GM19328 (cell line): ENCODE measurements at regions not wholly inside any gene's neighbourhood (a gene's known extent, or its start where the extent isn't known, plus 50 kb on each side); places are given as distances from the start of the nearest gene placed in this dataset.
A peak's percentile ranks its signal among the peaks of the same experiment; 100 is the strongest.

Source experiments
- ATAC-seq: cut with Tn5 transposase; IDR thresholded peaks from one replicate; pipeline ENCODE4 v1.9.1; 2021; ENCODE audit warnings: mild to moderate bottlenecking, moderate library complexity; ENCODE audit not compliant: unreplicated experiment

GRCh38 chr4:33171873-33172525, 2451.8 kb downstream of the PCDH7 start:
- ATAC-seq: no peak

GRCh38 chr4:33176566-33176965, 2456.4 kb downstream of the PCDH7 start:
- ATAC-seq: no peak

- peak; percentile 78 for ATAC-seq
These were observed 2464.6 kb downstream of the PCDH7 start for GRCh38 chr4:33184657-33185290.

DNA sequence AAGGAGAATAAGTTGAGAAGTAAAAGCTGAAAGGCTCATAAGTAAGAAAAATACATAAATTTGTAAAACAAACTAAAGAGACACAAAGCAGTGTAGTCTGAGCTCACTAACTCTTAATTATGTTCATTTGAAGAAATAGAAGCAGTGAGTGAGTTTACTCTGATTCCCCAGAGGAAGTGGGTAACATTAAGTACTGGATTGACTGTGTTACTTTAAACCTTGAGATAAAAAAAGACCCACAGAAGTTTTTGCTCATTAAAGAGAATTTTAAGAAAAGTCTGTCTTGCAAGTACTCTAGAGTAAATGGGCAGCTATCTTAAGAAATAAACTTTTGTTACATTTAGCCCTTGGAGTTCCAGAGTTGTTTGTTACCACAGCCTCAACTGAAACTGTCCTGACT, 2466.9 kb downstream of the PCDH7 start:
- peak; percentile 41 for ATAC-seq

GRCh38 chr4:33188733-33189132, 2468.6 kb downstream of the PCDH7 start:
- ATAC-seq: no peak

DNA sequence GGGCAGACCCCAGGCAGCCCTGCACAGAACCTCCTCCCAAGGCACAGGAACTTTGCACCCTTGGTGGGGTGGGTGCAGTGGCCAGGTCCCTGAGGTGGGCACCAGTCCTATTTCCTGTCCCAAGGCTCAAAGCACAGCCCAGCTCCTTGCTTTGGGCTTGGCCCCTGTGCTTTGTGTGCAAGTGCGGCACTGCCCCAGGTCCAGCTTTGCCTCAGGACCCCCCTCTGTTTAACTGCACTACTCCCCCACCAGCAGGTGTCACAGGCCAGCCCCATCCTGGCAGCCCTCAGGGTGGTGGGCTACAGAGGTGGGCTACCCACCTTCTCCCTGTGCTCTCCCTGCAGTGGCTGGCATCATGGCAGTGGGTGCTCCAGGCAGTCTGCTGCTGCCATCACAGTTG, 2469.0 kb downstream of the PCDH7 start:
- ATAC-seq: no peak

DNA sequence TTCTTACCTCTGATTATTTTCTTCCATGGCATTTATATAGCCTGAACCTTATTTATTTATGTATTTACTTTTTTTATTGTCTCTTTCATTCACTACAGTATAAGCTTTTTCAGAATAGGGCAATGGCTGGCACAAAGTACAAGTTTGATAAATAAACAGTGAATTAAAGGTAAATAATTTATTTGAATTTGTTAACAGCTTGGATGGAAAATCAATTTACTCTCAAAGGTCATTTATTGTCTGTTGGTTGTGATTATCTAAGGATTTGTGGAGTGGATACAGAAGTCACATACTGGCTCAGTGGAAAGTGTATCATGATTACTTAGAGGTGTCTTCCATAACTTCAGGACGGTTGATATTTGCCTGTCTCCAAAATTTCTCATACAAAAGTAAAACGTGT, 2472.9 kb downstream of the PCDH7 start:
- no peak for ATAC-seq

DNA sequence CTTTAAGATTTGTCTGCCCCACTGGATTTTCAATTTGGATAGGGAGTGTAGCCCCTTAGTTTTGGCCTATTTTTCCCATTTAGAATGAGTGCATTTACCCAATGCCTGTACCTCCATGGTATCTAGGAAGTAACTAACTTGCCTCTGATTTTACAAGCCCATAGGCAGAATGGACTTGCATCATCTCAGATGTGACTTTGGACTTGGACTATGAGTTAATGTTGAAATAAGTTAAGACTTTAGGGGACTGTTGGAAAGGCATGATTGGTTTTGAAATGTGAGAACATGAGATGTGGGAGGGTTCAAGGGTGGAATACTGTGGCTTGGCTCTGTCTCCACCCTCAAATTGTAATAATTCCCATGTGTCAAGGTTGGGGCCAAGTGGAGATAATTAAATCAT, 2480.2 kb downstream of the PCDH7 start:
- ATAC-seq: no peak

GRCh38 chr4:33218238-33218637, 2498.1 kb downstream of the PCDH7 start:
- ATAC-seq: no peak

GRCh38 chr4:33226133-33226532, 2506.0 kb downstream of the PCDH7 start:
- no peak for ATAC-seq

DNA sequence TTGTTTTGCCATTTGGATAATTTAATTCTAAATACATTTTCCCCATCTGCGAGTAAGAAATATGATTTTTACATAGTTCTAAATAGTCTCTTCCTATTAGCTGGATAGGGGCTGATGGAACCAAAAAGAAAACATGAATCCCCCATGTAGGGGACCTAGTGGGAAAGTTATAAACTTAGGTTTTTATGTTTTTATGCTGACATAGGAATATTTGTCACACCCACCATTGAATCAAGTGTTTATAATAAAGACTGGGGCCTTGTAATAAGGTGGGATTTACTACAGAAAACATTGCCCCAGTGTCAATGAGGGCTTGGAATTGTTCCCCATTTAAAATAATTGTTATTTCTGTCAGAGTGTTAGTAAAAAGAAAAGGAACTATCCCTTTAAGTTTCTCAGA, 2506.6 kb downstream of the PCDH7 start:
- ATAC-seq: no peak

GRCh38 chr4:33255094-33255493, 2534.9 kb downstream of the PCDH7 start:
- no peak for ATAC-seq

- ATAC-seq: no peak
These were observed 2535.3 kb downstream of the PCDH7 start for GRCh38 chr4:33255507-33255906.

- ATAC-seq: no peak
These were observed 2542.7 kb downstream of the PCDH7 start for GRCh38 chr4:33262824-33263223.

DNA sequence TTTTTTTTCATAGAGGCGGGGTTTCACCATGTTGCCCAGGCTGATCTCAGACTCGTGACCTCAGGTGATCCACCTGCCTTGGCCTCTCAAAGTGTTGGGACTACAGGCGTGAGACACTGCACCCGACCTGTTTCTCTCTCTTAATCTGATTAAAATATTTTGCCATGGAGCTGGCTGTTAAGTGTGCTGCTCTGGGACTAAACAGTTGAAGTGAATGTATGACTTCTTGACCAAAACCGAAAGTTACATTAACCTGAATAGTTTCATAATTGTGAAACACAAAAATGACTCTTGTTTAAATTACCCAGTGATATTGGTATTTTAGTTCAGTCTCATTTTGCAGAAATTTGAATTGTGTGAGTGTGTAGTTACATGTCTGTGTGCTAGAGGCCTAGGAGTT, 2548.6 kb downstream of the PCDH7 start:
- ATAC-seq: no peak

GRCh38 chr4:33270403-33270802, 2550.2 kb downstream of the PCDH7 start:
- no peak for ATAC-seq

GRCh38 chr4:33272722-33273121, 2552.6 kb downstream of the PCDH7 start:
- ATAC-seq: no peak

DNA sequence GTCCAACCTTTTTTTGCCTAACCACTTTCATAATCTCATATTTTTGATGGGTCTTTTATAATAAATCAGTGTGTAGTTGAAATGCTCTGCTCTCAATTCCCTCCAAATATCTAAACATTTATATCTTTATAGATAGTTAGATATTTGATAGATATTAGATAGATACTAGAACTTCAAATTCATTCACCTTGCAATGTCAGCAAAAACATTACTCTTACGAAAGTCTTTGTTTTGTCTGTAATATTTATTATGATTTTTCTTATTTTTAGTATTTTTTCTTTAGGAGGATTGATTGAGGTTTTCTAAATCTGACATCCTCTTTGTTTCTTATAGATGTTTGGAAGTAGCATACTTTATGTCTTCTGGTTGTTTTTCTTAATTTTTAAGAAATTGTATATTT, 2563.6 kb downstream of the PCDH7 start:
- ATAC-seq: no peak

GRCh38 chr4:33296876-33297455, 2576.8 kb downstream of the PCDH7 start:
- no peak for ATAC-seq

DNA sequence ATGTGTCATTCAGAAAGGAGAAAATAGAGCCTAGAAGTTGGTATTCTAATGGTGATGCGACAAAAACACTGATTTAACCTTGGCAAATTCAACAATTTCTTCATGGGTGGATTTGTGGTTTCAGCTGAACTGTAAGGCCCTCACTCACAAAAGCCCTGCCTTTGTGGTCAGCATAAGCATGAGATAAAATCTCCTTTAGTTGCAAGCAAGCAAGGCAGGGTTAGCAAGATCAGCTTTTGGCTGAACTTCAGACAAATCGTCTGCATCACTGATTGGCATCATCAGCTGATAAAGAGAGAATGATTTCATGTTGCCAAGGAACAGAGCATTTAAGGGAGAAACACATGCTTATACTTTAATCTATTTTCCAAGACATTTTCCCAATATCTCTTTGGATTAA, 2582.2 kb downstream of the PCDH7 start:
- ATAC-seq: no peak

DNA sequence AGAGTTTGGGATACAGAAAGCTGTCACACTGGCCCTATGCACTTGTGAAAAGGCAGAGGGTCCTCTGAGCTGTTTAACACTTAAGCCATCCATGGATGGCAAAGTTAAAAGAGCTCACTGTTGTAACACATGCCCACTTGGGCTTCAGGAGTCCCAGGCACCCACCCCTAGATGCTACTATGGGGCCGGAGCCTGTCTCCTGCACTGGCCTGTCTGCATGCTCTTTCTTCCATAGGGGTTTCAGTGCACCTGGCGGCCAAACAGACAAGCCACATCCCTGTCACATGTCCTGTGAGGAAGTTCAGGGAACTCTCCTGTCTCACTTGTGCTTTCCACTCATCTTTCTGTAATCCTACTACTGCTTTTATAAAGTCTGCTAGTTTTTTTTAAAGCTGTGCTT, 2586.0 kb downstream of the PCDH7 start:
- no peak for ATAC-seq

DNA sequence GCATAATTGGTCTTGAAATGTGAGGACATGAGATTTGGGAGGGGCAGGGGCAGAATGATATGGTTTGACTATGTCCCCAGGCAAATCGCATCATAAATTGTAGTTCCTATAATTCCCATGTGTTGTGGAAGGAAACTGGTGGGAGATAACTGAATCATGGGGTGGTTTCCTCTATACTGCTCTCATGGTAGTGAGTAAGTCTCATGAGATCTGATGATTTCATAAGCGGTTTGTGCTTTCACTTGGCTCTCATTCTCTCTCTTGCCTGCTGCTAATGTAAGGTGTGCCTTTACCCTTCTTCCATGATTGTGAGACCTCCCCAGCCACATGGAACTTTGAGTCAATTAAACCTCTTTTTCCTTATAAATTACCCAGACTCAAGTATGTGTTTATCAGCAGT, 2595.9 kb downstream of the PCDH7 start:
- no peak for ATAC-seq

- no peak for ATAC-seq
These were observed 2596.4 kb downstream of the PCDH7 start for GRCh38 chr4:33316578-33316977.
